Right ventricle myocardium inferior (tissue), 1 donor: ENCODE measurements at regions not wholly inside any gene's neighbourhood (a gene's known extent, or its start where the extent isn't known, plus 50 kb on each side); places are given as distances from the start of the nearest gene placed in this dataset.
A peak's percentile ranks its signal among the peaks of the same experiment; 100 is the strongest.
"Not testable (repeated sequence)": the region's sequence is repeated elsewhere in the genome, so short reads cannot be mapped to it uniquely, and the experiment has no call there.

ENCODE experiments used
- ATAC-seq: fragments of 200-7000 bp; cut with Tn5 transposase; one replicate; pipeline ENCODE4 v1.9.1; 2020; ENCODE audit warnings: mild to moderate bottlenecking, moderate library complexity
- DNase-seq: peaks from one replicate; pipeline ENCODE4 v3.0.0; 2021; ENCODE audit errors: missing footprints
- intact Hi-C: fragments of 100-400 bp; cut with DNase I; formaldehyde crosslinking; loops from one replicate; pipeline ENCODE4 v1.11.0; 2022
- donor health status: DM: no; HTN: yes; CAD: no; lungs with severe emphysema.

- DNase-seq: no peak
- intact Hi-C loops: no loop called here
- no peak for ATAC-seq
Observed at GRCh38 chr4:159689526-159689925, 586.6 kb downstream of the RAPGEF2 start.

- no peak for ATAC-seq
Observed at GRCh38 chr4:159697322-159698283, 594.7 kb downstream of the RAPGEF2 start.

GRCh38 chr4:159698336-159698735 is 595.5 kb downstream of the RAPGEF2 start:
- intact Hi-C loops: no loop called here
- no peak for DNase-seq
- ATAC-seq: no peak

More at GRCh38 chr4:159697322-159698283, 594.7 kb downstream of the RAPGEF2 start:
- no peak for DNase-seq
- intact Hi-C loops: no loop called here

- ATAC-seq (no peak), DNase-seq (no peak)
- intact Hi-C loops: no loop called here
Observed at GRCh38 chr4:159702200-159702599, 599.3 kb downstream of the RAPGEF2 start.

GRCh38 chr4:159705334-159705733 is 602.5 kb downstream of the RAPGEF2 start:
- intact Hi-C loops: no loop called here
- DNase-seq (no peak), ATAC-seq (no peak)

GRCh38 chr4:159706704-159707103 is 603.8 kb downstream of the RAPGEF2 start:
- no peak for DNase-seq
- intact Hi-C loops: no loop called here
- no peak for ATAC-seq

GRCh38 chr4:159715180-159715579 is 612.3 kb downstream of the RAPGEF2 start:
- DNase-seq, intact Hi-C loops, ATAC-seq: not testable (repeated sequence)

- intact Hi-C loops: no loop called here
- no peak for ATAC-seq
Observed at GRCh38 chr4:159719531-159719930, 616.7 kb downstream of the RAPGEF2 start.

GRCh38 chr4:159722052-159722451 is 619.2 kb downstream of the RAPGEF2 start:
- intact Hi-C loops: no loop called here
- DNase-seq: no peak
- ATAC-seq: no peak

More at GRCh38 chr4:159719531-159719930, 616.7 kb downstream of the RAPGEF2 start:
- DNase-seq: no peak

GRCh38 chr4:159722918-159723317 is 620.0 kb downstream of the RAPGEF2 start:
- ATAC-seq (no peak), DNase-seq (no peak)
- intact Hi-C loops: no loop called here

- intact Hi-C loops: no loop called here
- no peak for ATAC-seq
Observed at GRCh38 chr4:159723341-159724048, 620.6 kb downstream of the RAPGEF2 start.

GRCh38 chr4:159725571-159725970 is 622.7 kb downstream of the RAPGEF2 start:
- DNase-seq (no peak), ATAC-seq (no peak)
- intact Hi-C loops: no loop called here

More at GRCh38 chr4:159723341-159724048, 620.6 kb downstream of the RAPGEF2 start:
- no peak for DNase-seq

- intact Hi-C loops: no loop called here
- ATAC-seq (no peak), DNase-seq (no peak)
Observed at GRCh38 chr4:159735281-159736207, 632.7 kb downstream of the RAPGEF2 start.

- DNase-seq: no peak
- ATAC-seq: no peak
- intact Hi-C loops: no loop called here
Observed at GRCh38 chr4:159736411-159736810, 633.5 kb downstream of the RAPGEF2 start.

- DNase-seq: no peak
- ATAC-seq: no peak
- intact Hi-C loops: no loop called here
Observed at GRCh38 chr4:159743971-159744370, 641.1 kb downstream of the RAPGEF2 start.

- ATAC-seq (no peak), DNase-seq (peak; percentile 43)
- intact Hi-C loops: no loop called here
Observed at GRCh38 chr4:159747983-159748382, 645.1 kb downstream of the RAPGEF2 start.

- no peak for ATAC-seq
- intact Hi-C loops: no loop called here
- DNase-seq: no peak
Observed at GRCh38 chr4:159748834-159749444, 646.1 kb downstream of the RAPGEF2 start.

- DNase-seq: no peak
- intact Hi-C loops: no loop called here
- ATAC-seq: no peak
Observed at GRCh38 chr4:159757499-159757898, 654.6 kb downstream of the RAPGEF2 start.
